HG02938 (cell line): ENCODE measurements at regions not wholly inside any gene's neighbourhood (a gene's known extent, or its start where the extent isn't known, plus 50 kb on each side); places are given as distances from the start of the nearest gene placed in this dataset.

Experiments
- ATAC-seq: cut with Tn5 transposase; IDR thresholded peaks from one replicate; pipeline ENCODE4 v1.9.1; 2021; ENCODE audit warnings: mild to moderate bottlenecking, moderate library complexity; ENCODE audit not compliant: unreplicated experiment

GRCh38 chr3:135779590-135780235 lies 185.8 kb upstream of the PPP2R3A start:
- ATAC-seq: no peak

DNA sequence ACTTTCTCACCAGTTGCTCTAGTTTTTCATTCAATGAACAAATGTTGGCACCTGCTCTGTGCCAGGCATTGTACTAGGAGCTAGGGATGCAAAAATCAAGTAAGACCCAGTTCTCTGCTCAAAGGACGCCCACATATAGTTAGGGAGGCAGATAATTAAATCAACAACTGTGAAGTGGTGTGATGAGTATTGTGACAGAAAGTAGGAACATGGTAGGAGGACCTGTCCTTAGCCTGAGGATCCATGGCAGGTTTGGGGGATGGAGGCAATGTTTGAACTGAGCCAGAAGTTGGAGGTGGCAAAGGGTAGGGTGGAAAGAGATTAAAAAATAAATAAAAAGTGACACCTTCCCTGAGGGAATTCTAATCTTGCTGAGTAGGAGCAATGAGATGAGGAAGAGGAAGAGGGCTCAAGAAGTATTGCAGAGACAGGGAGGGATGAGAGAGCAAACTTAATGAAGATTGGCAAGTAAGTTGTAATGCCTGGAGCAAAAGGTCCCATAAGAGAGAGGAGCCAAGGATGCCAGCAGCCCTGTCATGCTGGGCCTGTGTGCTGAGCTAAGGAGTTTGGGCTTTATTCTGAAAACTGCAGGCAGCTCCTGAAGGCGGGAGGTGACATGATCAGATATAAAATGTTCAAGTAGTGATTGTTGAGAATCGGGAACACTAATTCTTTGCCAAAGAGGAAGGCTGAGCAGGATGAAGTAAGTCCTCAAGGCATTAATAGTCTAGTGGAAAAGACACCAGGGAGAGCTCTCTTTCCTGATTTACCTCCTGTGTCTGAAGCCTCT lies 184.3 kb upstream of the PPP2R3A start:
- no peak for ATAC-seq

GRCh38 chr3:135784557-135784956 lies 181.0 kb upstream of the PPP2R3A start:
- ATAC-seq: peak; percentile 91

- ATAC-seq: no peak
Measured at GRCh38 chr3:135788146-135788545, 177.4 kb upstream of the PPP2R3A start.

DNA sequence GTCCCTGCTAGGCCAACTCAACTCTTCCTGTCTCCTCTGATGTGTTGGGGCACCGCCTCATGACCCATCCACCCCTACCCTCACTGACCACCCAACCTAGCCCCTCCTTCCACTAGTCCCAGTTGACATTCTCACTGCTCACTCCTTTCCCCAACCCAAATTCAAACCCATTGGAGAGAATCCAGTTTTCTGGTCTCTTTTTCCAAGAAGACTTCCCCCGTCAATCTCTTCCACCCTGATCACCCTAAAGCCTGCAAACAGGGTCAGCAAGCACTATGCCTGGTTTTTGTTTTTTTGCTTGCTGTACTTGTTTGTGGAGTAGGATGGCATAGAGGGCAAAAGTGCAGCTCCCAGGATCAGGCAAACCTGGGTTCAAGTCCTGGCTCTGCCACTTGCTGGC lies 176.6 kb upstream of the PPP2R3A start:
- ATAC-seq: no peak

GRCh38 chr3:135792174-135792573 lies 173.4 kb upstream of the PPP2R3A start:
- ATAC-seq: no peak

GRCh38 chr3:135792858-135793475 lies 172.6 kb upstream of the PPP2R3A start:
- ATAC-seq: no peak

DNA sequence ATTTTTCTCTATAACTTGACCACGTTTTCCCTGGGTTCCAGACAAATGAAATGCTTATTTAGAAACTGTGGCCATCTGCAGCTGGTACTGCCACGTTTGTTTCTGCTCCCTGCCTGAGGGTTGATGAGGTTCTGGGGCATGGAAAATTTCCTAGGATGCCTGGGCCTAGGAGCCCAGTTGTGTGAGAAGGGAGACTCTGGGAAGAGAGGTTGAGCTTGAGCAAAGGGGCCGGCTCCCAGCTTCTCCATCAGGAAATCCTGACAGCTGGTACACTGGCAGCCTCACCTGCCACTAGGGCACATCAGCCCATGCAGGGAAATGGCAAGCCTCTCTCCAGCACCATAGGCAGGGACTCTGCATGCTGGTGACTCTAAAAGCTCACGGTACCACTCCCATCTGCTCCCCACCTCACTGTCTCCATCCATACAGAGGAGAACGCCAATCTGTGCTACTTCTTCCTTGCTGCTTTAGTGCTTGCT lies 165.4 kb upstream of the PPP2R3A start:
- no peak for ATAC-seq

DNA sequence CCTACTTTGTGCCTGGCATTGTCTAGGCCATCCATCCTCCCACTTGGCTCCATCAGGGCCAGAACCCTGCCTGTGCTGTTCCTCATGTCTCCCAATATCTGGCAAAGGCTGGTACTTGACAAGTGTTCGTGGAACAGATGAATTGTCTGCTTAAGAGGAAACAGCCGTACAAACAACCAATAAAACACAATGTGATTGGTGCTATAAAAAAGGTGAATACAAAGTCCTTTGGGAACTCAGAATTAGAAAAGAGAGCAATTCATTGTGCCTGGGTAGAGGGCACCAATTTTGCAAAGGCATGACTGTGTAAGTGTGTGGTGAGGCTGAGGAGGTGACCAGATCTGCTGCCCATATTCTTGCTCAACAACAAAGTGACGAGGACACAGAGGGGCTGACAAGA lies 164.5 kb upstream of the PPP2R3A start:
- ATAC-seq: no peak

GRCh38 chr3:135802171-135802570 lies 163.4 kb upstream of the PPP2R3A start:
- ATAC-seq: no peak

- ATAC-seq: no peak
Measured at GRCh38 chr3:135803028-135803692, 162.4 kb upstream of the PPP2R3A start.

DNA sequence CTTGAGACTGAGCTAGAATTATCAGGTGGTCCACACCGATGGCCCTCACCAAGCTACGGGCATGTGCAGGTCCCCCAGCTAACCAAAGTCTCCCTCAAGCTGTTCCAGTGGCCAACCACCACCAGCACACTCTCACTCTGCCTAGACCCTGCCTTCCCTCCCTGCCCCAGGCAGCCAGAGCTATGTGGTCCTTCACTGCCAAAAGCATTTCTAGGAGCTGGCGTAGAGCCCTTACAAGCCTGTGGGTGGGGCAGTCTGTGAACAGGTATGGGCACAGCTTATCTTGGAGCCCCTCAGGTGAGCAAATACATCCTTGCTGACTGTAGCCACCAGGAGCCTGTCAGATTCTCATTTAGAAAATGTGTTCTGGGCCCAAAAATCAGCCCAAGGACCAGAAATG lies 159.8 kb upstream of the PPP2R3A start:
- no peak for ATAC-seq

GRCh38 chr3:135806317-135806716 lies 159.2 kb upstream of the PPP2R3A start:
- no peak for ATAC-seq

DNA sequence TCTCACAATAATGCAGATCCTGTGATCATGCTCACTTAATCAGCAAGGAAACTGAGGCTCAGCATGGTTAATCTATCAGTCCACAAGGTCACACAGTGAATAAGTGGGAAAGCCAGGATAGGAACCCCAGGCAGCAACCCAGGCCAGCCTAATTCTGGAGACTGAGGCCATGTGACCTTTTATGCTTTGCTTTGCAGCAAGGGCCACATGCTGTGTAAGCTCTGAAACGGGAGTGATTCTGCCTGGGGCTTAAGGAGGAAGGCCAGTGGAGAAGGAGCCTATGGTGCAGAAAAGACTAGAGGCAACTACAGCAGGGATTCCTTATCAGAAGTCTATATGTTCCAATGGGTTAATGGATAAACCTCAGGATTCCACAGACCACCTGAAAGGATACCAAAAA lies 157.6 kb upstream of the PPP2R3A start:
- ATAC-seq: no peak

GRCh38 chr3:135809021-135809634 lies 156.4 kb upstream of the PPP2R3A start:
- no peak for ATAC-seq

DNA sequence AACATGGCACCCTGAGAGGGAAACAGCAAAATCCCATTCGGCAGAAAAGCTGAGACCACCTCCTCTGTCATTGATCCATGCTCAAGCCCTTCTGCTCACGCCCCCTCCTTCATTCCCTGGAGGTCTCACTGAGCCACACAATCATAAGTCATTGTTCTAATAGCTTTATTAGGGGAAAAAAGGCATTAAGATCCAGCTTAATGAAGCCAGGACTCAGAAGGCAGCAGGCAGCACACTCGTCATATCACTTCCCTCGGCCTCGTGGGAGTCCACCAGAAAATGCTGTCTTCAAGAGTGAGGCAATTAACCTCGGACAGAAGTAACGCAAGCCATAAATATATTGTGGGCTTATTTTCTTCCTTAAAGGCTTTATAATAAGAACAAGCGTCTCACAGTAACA lies 153.9 kb upstream of the PPP2R3A start:
- no peak for ATAC-seq

GRCh38 chr3:135812057-135812456 lies 153.5 kb upstream of the PPP2R3A start:
- ATAC-seq: no peak

DNA sequence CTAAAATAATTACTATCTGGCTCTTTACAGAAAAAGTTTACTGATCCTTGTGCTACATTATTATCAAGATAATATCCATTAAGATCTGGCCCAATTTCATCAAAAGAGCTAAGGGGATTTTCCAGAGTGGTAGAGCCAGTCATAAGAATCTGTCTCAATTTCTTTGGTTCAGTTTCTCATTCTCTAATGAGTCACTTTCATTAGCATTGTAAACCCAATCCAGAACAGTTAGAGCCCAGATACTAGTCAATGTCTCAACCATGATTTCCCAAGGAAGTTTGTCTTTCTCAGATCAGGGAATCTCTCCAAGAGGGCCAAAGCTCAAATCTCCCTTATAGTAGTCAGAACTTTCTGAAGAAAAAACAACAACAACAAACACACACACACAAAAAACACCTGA lies 131.1 kb upstream of the PPP2R3A start:
- no peak for ATAC-seq

DNA sequence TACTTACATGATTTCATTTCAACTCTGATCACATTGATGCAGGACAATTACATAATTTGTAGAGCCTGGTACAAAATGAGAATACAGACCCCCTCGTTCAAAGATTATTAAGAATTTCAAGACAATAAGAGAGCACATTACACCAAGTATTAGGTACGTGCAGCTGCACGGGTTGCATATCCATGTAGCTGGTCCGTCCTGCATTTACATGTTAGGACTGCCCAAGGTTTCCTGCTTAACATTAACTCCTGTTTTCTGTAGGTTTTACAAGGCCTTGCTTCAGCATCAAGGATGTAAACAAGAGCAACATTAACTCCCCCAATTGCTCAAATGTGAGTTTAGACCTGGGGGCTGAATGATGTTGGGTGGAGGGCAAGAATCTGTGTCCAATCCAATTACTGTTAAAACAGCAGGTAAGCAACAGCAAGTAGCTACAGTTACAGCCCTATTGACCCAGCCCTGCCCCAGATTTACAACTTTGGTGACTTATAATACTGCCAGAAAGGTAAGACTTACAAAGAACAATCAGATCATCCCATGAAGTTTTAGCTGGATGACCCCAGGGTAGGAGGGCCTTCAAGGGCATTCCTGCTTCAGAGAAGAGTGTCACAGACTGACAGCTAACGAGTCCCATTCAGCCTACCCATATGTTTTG lies 127.4 kb upstream of the PPP2R3A start:
- no peak for ATAC-seq

DNA sequence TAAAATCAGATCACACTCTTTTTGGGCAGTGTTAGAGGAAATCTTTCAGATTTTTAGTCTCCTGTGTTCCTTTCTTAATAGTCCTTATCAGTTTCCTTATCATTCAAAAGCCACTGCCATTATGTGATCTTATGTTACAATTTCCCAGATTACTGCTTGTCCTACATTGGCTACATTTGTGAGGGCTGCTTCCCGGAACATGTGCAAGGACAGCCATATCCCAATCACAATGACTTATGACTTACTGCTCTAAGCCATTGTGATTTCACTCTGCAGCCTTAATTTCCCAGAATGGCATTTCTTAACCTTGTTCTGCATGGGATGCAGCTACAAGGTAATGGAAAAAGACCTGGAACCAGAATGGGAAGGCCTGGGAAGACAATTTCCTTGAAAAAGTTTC lies 125.1 kb upstream of the PPP2R3A start:
- no peak for ATAC-seq

DNA sequence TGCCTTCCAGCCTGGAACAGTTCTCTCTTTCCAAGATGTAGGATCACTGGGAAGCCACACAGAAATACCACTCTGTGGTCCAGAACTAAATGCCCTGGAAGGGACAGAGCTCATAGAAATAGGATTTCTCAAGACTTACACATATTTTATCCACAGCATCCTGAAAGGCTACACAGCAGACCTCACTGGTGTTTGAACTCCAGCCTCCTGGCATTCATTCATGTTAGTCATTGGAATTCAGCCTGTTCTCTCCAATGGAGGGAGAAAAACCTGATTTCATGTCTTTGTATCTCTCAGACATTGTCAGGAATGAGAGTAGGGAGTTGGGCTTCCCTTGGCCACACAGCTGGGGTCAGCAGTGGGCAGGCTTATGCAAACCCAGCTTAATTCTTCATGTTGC lies 121.1 kb upstream of the PPP2R3A start:
- no peak for ATAC-seq
